ENCODE measurements at regions not wholly inside any gene's neighbourhood (a gene's known extent, or its start where the extent isn't known, plus 50 kb on each side); places are given as distances from the start of the nearest gene placed in this dataset.

DNA sequence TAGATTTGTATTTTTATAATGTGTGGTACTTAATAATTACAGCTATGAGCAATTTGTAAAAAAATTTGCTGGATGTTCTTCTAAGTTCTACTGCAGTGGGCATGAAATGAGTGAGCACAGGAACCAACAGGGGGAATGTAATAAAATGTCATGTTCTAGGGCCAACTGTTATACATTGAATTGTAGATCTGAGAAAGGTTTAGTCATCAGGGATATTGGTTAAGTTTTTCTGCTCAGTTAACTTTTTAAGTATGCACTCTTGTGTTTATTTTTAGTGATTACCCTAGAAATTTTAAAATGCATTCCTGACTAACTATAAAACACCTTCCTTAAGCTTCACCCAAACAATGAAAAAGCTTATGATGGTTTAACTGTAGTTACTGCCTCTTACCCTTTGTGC, 101.8 kb downstream of the CAND1 start:
- DNase-seq (ENCODE audit: low spot score), result no peak

DNA sequence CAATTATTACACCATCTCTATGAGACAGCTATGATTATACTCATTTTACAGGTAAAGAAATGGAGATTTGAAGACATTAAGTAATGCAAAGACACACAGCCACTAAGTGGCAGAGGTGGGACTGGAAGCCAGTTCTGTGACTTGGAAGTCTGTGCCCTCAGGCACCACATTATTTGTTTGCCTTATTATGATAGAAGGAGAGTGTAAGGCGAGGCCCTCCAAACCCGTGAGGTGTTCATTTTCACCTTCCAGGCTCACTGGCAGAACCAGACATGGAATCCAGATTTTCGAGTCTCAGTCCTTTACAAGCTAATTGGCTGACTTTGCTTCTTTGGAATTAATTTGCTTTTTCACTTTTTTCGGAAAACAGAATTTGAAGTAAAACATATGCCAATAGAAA, 107.9 kb downstream of the CAND1 start:
- DNase-seq (ENCODE audit: low spot score), result no peak

DNA sequence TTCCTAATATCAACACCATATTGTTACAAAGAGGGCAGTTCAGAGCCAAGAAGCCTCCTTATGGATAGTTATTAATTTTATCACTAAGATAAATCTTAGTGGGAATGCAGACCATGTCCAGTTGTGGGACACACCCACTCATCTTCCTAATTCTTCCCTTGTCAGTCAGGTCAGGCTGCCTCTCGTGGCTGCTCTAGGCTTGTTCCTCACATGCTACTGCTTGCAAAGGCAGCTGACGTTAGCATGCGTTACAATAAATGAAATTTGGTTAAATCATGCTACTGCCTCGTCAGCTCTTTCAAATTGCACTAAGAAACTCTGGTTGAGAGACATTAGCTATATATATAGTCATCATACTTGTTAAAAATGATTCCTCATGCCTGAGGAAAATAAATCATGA, 108.4 kb downstream of the CAND1 start:
- DNase-seq (ENCODE audit: low spot score), result no peak

DNA sequence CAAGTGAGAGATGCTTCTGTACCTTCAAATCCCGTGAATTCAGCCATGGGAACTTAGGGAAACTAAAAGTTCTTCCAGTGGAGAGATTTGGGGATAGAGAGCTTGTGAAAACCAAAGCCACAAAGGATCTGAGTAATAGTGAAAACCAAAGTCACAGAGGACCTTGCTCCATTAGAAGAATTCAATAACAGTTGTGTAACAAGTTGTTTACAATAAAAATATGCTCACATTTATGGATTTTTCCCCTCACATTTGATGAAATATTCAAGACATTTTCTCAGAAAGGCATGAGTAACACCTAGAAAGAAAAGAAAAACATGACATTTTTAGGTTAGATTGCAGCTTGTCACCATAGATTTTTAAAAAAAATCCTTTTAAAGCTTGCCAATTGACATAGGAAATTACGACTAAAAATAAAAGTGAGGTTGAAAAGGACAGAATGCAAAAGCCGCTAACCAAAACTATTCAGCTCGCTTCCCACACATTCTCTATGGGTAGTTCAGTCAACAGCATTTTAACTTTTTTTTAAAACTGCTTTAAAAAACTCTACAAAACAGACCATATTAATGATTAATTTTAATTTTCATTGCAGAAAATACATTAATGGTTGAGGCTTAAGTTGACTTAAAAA, 113.2 kb downstream of the CAND1 start:
- DNase-seq (ENCODE audit: low spot score), result no peak

DNA sequence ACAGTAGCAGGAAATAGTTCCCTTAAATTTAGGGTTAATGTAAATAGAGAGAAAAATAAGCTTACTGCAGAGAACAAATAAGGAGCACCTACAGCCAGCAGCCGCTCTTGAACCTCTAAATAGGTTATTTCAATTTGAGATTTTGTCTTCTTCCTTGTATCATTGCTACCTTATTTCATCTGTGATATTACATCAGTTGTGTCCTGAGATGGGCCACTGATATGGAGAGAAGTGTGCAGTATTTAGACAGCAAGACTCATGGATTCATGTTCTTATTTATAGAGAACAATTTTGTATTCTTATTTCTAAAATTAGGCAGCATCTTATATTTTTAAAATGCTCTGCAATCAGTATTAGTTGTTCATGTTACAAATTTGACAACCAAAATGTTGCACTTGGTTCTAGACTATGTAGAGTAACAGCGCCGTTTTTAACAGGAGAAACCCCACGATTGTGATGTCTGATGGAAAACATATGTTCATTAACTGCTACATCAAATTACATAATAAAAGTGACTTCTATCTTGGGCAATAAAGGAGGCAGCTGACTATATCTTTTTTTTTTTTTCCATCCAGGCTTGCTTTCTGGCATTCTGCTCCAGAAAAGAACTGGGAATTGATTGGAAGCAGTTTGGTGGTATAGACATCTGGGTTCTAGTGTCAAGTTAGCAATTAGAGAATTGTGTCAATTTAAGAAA, 117.9 kb downstream of the CAND1 start:
- DNase-seq (ENCODE audit: low spot score), result no peak

DNA sequence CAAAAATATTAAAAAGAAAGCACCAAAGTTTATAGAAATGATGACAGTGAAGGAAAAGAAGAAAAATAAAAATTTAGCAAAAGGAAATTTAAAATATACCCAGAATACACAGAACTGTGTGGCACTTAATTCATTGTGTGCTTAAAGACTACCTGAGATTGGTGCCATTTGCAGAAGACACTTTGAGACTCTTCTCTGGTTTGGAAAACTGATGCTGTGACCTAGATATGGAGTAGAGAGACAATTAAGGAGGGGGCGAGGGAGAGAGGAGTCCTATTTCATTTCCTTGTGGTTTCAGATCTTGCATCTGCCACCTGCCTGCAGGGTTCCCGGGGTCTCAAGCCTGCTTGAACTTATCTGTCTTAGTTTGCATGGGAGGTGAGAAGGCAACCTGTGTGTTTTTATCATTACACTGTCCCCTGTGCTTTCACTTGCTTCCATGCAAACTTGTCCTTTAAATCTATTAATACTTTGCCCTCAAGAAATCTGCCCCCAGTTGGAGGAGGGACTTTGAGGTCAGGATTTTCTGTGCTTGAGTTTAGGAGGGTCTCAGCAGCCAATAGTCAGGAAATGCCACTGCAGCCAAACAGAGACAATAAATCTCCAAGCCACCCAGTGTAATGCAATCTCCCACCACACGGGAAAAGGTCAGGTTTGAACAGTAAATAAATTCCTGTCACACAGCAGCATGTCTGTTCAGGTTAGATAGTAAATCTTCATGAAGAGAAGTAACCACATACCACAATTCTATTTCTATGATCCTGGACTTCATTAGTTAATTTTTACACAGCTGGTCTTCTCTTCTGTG, 119.4 kb downstream of the CAND1 start:
- DNase-seq (ENCODE audit: low spot score), result no peak

DNA sequence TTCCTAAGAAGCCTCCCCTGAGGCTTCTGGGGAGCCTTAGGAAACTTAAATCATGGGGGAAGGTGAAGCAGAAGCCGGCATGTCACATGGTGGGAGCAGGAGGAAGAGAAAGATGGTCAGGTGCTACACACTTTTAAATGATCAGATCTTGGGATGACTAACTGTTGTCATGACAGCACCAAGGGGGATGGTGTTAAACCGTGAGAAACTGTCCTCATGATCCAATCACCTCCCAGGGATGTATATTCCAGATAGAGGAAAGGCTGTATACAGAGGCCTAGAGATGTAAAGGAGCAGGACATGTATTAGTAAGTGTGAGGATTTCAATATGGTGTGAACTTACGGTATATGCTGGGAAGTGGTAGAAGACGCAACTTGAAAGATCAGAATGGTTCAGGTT, 121.1 kb downstream of the CAND1 start:
- DNase-seq (ENCODE audit: low spot score), result no peak

DNA sequence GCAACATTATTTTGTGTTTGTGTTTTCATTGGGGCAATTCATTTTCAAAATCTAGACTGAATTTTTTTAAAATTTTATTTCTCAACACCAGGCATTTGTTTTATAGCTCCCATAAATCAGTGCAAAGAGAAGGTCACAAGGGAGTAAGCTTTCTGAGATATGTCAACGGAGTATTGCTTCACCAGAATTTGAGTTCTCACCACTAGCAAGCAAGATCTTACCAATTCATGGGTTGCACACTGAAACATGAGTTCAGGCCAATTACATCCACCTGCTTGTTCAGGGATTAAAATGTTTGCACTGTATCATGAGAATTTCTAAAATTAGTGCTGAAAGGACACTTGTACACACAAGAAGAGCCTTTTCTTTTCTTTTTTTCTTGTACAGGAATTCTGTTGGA, 121.9 kb downstream of the CAND1 start:
- no peak for DNase-seq (ENCODE audit: low spot score)

DNA sequence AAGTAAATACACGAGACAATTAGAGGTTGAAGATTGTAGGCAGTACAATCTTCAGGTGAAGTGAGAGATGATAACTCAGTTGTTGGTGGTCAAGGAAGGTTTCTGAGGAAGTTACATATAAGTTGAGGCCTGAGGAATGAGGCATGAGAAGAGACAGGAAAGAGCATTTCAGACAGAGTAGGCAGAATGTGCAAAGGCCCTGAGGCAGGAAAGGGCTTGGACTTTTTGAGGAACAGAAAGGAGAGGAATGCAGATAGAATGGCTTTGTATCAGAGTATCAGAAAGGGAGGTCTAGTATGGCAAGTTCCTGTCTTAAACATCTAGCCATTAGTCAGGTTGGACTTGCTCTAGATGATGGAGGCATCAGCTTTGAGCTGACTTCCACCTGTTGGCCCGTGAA, 122.5 kb downstream of the CAND1 start:
- DNase-seq (ENCODE audit: low spot score), result no peak

DNA sequence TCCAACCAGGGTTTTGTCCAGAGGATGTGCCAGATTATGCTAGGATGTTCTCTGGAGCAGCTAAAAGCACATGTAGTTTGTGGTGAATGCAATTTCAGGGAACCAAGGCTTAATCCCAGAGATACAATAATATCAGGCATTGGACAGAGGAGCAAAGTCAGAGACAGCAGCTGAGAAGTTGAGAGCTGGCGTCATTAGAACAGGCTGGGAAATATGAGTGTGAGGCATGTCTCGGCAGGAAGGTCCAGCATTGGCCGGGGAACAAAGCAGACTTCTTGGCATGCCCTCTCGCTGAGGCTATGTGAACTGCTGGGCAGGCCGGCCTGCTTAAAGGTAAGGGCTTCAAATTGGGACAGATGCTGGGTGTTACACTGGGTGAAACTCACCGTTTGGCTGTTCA, 125.4 kb downstream of the CAND1 start:
- DNase-seq (ENCODE audit: low spot score), result no peak

DNA sequence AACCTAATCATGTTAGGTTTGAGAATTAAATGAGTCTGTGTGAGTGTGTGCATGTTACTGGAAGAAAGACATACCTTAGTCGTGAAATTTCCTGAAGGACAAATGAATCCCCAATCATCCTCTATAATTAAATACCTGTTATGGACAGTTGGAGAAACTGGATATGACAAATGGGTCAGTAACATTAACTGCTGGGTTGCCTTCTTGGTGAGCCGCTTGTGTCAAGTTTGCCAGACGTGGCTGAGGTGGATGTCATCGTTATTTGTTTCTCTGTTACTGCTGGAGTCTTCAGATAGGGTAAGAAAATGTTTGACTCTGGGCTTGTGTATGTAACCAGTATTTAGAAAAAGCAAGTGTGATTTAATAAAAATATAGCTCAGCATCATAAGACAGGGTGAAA, 131.6 kb downstream of the CAND1 start:
- DNase-seq (ENCODE audit: low spot score), result no peak

DNA sequence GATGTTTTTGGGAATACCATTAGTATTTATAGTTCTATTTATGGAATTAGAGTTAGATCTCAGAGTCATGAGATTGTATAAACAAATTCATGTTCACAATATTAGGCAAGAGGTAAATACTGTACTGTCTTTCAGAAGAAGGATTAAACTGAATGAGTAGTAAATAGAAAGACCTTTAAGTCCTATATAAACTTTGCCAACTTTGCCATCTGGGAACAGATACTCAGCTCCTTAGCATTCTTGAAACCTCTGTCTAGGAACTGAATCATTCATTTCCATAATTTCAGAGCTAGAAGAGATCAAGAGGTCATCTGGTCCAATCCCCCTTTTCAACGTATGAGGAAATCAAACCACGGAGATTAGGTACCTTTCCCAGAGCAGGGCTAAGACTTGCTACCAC, 141.1 kb downstream of the CAND1 start:
- DNase-seq (ENCODE audit: low spot score), result no peak

DNA sequence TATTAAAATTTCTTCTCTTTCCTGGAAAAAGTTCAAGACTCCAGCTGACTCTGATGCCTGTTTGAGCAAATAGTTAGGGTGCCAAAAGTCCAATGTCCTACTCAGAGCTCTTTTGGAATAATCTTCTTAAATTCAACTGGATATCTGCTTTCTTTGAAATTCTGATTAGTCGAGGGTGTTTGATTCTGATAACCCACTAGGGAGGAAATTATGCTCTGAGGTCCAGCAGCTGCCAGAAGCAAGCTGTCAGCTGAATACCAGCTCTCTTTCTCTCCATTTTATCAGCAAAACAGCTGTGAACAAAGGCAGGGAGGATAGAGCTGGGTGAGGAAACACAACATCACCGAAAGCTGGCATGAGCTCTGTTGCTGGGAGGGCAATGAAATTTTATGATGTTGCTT, 141.5 kb downstream of the CAND1 start:
- DNase-seq (ENCODE audit: low spot score), result no peak

DNA sequence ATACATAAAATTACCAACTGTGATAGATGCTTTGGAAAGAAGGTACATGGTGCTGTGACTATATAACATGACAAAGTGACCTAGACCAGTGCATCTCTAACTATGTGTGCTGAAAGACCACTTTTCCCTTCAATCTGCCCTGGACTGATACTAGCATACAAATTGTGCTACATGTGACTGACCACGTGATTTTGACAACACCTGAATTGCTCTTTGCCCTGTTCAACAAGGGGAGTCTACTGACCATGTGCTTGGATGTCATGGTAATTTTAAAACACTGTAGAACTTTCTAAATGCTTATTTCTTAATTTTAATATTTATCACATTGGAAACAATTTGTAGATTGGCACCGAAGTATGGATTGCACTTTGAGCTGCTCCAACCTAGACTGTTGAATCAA, 142.4 kb downstream of the CAND1 start:
- no peak for DNase-seq (ENCODE audit: low spot score)

DNA sequence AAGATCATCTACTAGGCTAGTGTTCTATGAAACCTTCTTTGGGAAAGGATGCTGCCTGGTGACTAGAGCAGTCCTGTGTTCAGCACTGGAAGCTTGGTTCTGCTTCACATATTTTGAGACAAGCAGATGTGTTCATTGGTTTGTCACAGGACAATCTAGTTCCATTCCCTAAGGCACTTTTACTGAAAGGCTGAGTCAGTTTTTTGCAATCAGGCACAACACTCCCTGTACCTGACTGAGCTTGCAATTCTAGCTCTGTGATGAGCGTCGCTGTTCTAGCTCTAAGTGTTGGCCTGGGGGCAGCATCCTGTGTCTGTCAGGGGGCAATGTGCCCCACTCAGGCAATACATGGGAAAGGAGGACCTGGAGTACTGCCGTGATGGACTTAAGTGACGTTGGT, 144.4 kb downstream of the CAND1 start:
- no peak for DNase-seq (ENCODE audit: low spot score)

DNA sequence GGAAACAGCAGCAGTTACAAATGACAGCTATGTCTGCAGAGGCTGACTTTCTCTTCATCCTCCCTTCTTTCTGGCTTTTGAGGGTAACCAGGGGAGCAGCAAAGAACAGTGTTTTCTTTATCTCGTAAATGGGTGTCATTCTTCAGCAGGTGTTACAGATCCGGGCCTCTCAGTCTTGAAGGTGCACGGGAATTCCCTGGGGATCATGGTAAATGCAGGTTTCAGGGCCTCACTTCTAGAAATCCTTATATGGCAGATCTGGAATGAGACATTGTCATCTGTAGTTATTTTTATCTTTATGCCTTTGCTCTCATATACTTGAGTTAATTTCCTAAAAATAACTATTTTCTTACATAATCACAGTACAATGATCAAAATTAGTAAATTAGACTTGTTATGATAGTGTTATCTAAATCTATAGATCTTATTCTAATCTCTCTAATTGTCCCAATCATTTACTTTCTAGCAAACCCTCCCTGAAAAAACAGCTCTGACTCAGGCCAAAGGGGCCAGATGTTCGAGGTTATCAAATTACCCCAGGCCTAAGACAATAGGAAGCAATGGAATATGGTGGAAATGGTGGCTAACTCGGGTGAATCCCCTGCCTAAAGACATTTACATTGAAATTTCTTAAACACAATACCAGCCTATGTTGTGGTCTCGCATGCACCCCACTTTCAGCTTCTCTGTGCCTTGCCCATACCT, 145.0 kb downstream of the CAND1 start:
- no peak for DNase-seq (ENCODE audit: low spot score)

DNA sequence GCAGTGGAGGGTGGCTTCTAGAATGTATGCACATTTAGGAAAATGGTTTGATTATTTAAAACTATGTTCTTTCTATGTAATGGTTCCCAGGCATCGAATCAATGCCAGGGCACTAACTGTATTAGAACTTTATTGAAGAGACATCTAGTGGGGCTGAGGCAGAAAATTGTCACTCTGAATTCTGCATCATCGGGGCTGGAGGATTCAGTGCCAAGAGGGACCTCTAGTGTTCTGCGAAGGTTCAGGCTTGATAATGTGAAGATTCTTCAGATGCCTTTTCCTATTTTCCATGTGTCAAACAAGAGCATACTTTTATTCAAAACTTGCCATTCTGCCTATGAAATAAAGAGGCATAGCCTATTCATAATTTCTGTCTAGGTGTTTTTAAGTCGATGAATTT, 146.3 kb downstream of the CAND1 start:
- DNase-seq (ENCODE audit: low spot score), result no peak

DNA sequence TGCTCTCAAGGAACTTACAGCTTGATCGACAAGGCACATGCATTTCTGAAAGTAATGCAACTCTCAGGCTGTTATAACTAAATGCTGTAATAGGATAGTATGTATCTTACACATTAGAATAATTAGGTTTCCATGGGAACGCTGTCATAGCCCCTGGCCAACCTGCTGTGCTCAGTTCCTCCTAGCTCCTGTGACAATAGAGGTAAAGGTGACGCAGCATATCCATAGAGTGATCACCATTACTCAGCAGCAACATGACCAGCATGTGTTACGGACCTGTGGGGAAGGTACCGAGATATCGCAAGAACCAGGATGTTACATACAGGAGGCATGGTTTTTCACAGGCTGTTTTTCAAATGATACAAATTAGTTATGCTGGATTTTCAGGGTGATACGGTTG, 150.7 kb downstream of the CAND1 start:
- no peak for DNase-seq (ENCODE audit: low spot score)

DNA sequence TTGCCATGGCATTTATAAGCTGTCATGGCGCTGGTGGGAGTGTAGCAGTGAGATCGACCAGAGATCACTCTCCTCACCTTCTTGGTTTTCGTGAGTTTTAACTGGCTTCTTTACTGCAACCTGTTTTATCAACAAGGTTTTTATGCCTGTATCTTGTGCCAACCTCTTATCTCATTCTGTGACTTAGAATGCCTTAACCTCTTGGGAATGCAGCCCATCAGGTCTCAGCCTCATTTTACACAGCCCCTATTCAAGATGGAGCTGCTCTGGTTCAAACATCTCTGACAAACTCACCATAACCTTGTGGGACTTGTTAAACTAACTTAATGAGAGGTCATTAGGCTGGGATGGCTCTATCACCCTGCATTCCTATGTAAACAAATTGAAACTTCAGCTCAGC, 151.3 kb downstream of the CAND1 start:
- no peak for DNase-seq (ENCODE audit: low spot score)

DNA sequence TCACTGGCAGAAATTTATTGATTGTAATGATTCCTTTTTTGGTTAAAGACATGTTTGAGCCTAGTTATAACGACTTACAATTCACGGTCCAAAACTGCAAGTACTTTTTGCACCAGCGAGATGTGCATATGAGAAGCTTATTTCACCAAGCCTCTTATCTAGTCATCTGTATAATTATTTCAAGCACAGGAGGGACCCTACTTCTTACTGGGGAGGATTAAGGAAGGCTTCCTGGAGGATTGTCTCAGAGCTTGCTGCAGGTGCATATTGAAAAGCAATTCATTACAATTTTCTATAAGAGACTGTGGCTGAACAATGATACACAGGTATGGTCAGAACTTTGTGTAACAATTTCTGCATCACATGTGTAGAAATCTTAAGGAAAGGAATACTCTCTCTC, 152.9 kb downstream of the CAND1 start:
- no peak for DNase-seq (ENCODE audit: low spot score)

DNA sequence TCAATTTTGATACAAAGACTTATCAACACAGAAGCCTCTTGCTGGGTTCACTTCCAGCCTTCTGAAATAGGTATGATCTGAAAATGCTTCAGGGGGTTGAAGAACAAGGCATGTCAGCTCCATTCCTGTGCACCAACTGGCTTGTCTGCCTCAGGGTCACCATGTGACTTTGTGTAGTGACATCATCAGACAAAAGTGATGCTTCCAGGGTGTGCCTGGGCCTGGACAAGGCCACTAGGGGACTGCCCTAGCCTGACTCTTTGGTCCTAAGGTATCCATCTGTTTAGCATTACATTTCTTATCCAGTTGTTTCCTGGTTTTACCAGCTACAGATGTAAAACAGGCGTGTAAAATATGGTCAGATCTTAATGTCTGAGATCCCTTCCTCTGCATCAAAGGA, 155.6 kb downstream of the CAND1 start:
- no peak for DNase-seq (ENCODE audit: low spot score)

DNA sequence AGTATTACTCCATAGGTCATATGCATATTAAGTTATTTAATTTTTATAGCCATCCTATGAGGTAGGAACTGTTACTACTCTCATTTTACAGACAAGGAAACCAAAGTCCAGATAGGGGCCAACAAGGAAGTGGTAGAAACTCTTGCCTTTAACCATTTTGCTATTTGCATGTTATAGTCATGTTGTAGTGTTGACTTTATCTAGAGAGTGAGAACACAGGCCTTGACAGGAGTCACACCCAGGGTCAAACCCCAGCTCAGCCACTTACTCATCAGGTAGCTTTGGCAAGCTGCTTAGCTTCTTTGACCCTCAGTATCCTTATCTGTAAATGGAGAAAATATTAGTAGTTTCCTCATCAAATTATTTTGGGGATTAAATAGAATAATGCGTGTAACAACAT, 156.2 kb downstream of the CAND1 start:
- no peak for DNase-seq (ENCODE audit: low spot score)

DNA sequence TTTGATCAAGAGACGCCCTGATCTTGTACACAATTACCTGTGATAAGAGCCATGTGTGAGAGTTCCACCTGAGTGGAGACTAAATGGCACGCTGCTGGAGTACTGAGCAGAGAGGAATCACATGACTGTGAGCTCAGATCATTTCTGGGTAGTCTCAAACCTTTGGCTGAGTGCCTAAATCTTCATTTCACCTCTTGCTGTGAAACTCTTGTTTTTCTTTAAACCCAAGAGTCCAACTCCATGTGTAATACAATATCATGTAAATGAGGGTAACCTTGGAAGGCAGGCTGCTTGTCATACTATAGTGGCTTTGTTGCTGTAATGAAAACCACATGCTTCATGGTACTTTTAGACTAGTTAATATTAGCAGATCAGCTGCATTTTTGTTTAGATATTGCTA, 156.9 kb downstream of the CAND1 start:
- no peak for DNase-seq (ENCODE audit: low spot score)

All from CD4-positive, alpha-beta T cell treated with Interleukin-6 at 100 ng/mL for 8 hours (primary cell).